ENCODE measurements at regions not wholly inside any gene's neighbourhood (a gene's known extent, or its start where the extent isn't known, plus 50 kb on each side); places are given as distances from the start of the nearest gene placed in this dataset.

DNA sequence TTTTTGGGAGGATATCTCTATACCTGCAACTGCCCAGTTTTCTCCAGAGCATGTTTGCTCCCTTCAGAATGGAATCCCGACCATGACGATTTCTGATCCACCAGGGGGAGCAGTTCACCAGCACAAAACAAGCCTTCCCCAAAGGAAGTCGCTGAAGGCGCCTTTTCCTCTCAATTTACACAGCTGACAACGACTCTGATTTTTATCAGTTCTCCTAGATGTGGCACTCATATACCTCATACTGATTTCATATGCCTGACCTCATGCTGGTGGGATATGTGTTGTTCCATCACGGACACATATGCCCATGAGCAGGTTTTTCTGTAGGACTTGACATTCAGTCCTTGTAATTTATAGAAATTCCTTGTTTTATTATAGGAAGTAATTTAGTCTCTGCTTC lies 1028.2 kb downstream of the MCTP2 start:
- H3K9me3 ChIP-seq = peaks cover 2% of the 10 kb centered on the region; the same call in 1 of the 2 replicates
- H3K36me3 ChIP-seq = no peaks in the 10 kb centered on the region
- H3K27me3 ChIP-seq = no peaks in the 10 kb centered on the region
- peak; percentile 59 for DNase-seq
- no peak overlapping the region for H3K4me3 ChIP-seq

DNA sequence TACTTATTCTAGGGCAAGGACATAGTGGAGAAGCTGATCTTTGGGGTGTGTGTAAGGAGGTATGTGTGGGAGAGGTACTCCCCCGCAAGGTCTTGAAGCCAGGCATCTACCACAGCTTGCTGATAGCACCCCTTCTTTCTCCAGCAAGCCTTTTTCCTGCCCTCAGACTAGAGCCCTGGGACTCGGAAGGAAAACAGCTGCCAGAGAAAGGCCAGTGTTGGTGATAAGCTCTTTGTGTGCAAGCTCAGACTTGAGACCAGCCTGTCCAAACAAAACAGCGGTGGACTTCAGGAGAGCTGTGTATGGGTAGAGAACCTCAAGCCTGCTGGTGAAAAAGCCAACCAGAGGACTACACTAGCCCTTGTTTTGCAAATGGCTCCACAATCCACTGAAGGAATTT lies 1028.6 kb downstream of the MCTP2 start:
- Histone ChIP-seq H3K4me3 (no peak overlapping the region), H3K27me3 (no peaks in the 10 kb centered on the region), H3K36me3 (no peaks in the 10 kb centered on the region), H3K9me3 (peaks cover under 1% of the 10 kb centered on the region; the same call in 1 of the 2 replicates)
- DNase-seq = no peak

DNA sequence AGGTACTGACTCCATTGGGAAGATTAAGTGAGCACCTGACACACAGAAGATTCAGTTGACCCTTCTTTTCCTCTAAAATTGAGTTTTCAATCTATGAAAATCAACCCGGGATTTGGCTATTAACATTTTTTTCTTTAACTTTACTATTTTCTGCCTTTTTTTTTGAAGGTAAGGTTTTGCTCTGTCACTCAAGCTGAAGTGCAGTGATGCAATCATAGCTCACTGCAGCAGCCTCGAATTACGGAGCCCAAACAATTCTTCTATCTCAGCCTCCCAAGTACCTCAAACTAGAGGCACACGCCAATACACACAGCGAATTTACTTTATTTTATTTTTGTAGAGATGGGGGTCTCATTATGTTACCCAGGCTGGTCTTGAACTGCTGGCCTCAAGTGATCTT lies 1029.5 kb downstream of the MCTP2 start:
- no peaks in the 10 kb centered on the region for H3K9me3 ChIP-seq
- no peaks in the 10 kb centered on the region for H3K27me3 ChIP-seq
- no peaks in the 10 kb centered on the region for H3K36me3 ChIP-seq
- no peak overlapping the region for H3K4me3 ChIP-seq
- no peak for DNase-seq

DNA sequence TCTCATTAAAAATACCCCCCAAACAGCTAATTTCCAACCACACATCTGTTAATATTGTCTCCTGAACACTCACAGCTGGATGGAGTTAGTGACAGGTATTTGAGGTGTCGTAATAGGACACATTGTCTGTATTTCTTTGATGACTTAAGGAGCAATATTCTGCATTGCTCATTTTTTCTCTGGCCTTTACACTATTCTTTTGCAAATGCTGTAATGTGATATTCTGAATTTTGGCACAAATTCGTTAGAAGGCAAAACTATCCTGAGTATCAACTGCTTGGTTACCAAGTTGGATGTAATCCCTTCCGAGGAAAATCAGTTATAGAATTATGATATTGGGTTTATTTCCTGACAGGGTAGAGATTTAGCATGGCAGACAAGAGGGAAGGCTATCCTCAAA lies 1030.2 kb downstream of the MCTP2 start:
- Histone ChIP-seq H3K4me3 (no peak overlapping the region), H3K9me3 (no peaks in the 10 kb centered on the region), H3K36me3 (no peaks in the 10 kb centered on the region), H3K27me3 (no peaks in the 10 kb centered on the region)
- DNase-seq = no peak

DNA sequence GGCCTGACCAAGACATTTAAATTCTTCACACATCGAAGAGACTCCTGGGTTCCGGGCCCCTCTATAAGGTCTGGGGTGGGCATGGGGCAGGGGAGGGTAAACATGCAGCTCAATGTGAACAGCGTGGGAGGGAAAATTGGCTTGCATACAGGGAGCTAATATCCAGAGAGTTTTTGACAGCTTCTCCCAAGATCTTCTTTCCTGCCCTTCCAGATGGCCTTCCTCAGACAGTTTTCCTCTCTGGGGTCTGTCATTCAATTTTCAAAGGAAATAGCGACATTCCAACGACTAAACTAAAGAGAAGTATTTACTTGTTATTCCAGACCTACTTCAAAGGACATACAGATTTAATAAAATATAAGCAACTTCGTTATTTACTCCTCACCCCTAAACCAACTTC lies 1030.6 kb downstream of the MCTP2 start:
- Histone ChIP-seq H3K27me3 (no peaks in the 10 kb centered on the region), H3K36me3 (no peaks in the 10 kb centered on the region), H3K4me3 (no peak overlapping the region), H3K9me3 (no peaks in the 10 kb centered on the region)
- no peak for DNase-seq

DNA sequence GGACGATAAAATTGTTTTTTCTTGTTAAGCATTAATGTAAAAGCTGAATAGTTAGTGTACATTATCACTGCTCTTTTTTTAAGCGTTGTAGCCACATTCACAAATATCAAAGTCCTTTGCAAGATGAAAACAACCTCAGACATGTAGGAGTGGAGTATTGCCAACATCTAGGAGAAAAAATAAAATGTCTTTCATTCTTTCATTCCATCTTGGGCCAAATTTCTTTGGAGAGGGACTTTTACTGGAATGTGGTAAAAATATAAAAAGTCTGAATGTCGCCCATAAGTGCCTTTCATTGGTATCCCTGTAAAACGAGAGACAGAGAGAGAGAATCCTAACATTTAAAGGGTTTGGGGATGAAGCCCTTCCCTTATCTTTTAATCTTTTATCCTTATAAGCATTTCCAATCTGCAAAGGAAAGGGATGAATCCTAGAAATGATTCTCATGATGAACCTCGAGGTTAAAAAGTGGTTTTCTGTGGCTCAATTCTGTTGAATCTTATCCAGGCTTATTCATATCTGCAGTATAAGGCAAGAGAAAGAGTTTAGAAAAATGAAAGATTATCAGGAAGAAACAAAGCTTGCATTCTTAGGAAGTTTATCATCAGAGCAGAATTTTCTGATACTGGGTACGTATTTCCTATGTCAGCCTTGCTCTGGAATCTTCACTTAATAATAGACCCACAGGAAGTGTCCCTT lies 1031.7 kb downstream of the MCTP2 start:
- no peak for DNase-seq

DNA sequence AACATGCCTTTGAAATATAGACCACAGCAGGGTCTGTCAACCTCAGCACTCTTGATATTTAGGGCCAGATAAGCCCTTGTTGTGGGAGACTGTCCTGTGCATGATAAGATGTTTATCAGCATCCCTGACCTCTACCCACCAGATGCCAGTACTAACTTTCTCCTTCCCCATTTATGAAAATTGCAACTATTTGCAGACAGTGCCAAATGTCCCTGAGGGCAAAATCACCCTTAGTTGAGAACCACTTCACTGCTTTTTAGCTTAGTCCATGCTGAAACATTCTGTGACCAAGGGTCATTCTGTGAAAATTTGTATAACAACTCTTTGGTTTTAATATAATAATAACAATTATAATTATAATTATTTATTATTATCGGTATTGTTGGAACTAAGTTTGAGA lies 1032.4 kb downstream of the MCTP2 start:
- Histone ChIP-seq H3K36me3 (no peaks in the 10 kb centered on the region), H3K9me3 (no peaks in the 10 kb centered on the region), H3K4me3 (no peak overlapping the region), H3K27me3 (no peaks in the 10 kb centered on the region)
- DNase-seq = no peak

More for the DNA sequence above, 1031.7 kb downstream of the MCTP2 start:
- H3K36me3 ChIP-seq = no peaks in the 10 kb centered on the region
- no peaks in the 10 kb centered on the region for H3K27me3 ChIP-seq
- H3K4me3 ChIP-seq = no peak overlapping the region
- no peaks in the 10 kb centered on the region for H3K9me3 ChIP-seq

DNA sequence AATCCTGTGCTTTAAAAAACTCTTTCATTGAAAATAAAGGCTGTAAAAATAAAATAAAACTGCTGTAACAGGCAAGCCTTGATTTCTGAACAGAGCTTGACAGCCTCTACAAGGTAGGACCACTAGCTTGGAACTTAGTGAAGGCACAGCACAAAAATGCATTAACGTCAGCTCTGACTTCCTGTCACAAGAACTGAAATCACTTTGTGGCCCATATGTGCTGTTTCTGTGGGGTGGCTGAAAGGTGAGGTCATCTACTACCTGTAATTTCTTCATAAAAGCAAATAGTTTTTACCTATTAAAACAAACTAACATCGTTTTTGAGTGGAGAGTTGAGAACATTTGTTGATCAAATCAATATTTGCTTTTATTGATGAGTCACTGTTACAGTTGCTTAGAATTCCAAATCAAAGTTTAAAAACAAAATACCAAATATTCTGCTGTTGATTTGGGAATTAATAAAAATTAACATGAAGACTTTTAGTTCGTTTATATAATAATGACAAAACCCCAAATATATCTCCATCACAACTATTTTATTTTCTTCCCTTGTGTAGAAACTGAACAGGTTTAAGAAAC lies 1034.1 kb downstream of the MCTP2 start:
- H3K27me3 ChIP-seq = no peaks in the 10 kb centered on the region
- no peaks in the 10 kb centered on the region for H3K36me3 ChIP-seq
- no peak overlapping the region for H3K4me3 ChIP-seq
- DNase-seq = no peak
- H3K9me3 ChIP-seq = no peaks in the 10 kb centered on the region

DNA sequence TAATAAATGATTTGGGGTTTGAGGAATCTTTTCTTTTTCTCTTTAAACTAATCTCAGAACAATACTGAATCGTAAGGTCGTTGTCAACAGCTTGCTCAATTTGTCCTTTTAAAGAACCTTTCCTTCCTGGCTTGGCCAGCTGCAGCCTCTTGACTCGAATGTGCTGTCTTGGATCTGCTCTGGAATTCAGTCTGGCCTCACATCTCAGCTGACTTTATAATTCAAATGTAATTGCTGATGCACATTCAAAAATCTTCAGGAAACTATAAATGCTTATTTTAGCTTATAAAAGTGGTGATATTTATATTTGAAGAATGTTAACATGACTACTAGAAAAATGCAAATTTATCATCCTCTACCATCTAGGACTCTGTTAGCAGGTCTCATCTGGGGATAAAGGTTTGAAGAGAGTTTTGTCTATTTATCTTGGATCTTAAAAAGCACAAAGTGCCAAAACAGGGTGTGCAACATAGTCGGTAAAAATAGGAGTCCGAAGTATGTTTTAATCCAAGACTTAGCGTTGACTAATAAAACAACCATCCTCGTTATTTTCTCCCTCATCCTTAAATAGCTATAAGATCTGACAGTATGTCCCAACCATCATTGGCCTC lies 1035.2 kb downstream of the MCTP2 start:
- Histone ChIP-seq H3K27me3 (no peaks in the 10 kb centered on the region), H3K36me3 (no peaks in the 10 kb centered on the region), H3K4me3 (no peak overlapping the region), H3K9me3 (no peaks in the 10 kb centered on the region)
- peak; percentile 26 for DNase-seq

DNA sequence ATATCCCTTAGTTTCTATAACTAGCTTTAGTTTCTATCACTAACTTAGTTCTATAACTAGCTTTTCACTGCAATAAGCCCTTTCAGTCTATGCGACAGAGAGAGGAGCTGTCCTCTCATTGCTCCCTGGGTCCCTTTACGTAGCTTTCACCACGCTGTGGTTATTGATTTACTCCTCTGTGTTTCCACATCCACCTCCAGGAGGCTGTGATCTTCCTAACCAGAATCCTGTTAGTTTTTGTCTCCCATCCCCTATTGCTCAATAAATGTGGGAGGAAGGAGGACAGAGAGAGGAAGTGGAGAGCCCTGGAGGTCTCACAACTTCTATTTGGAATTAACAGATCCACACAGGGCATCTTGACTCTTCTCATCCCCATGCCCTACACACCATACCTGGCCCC lies 1036.1 kb downstream of the MCTP2 start:
- Histone ChIP-seq H3K36me3 (no peaks in the 10 kb centered on the region), H3K27me3 (no peaks in the 10 kb centered on the region), H3K4me3 (no peak overlapping the region), H3K9me3 (no peaks in the 10 kb centered on the region)
- no peak for DNase-seq

DNA sequence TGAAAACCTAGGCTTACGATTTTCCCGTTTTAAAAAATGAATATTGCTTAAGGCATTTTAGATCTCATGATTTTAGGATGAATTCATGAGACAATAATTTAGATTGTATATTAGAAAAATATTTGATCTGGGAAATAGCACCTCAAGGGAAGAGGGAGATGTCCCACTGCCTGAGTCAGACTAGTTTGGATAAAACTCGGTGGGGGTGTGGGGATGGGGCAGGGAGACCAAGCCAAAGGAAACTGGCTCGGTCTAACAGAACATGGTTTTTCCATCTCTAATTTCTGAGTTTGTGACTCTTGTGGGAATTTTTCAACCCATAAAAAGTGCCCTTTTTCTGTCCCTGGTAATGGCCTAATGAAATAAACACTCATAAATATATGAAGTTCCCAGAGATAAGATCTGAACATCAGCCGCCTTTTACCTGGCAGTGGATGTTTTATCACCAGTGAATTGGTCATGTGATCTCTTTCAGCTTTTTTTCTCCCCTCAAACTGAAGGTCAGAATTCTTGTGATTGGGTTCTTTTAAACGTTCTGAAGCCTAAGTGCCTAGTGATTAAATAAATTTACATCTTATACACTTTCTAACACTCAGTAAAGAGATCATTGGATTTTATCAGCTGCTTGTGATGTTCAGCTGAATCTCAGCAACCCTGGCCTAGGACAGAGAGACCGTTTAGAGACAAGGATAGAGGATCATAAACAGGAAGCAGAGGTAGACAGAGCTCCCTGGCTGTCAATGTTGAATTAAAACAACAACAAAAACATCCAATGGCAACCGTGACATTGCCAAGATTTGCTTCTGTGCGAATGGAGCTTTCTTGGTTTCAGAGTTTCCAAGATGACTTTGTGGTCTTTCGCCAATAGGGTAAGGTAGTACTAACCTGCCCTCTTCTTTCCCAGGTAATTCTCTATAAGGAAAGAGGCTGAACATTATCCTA lies 1038.2 kb downstream of the MCTP2 start:
- Histone ChIP-seq H3K9me3 (no peaks in the 10 kb centered on the region), H3K36me3 (no peaks in the 10 kb centered on the region), H3K4me3 (no peak overlapping the region), H3K27me3 (no peaks in the 10 kb centered on the region)
- peak; percentile 35 for DNase-seq

DNA sequence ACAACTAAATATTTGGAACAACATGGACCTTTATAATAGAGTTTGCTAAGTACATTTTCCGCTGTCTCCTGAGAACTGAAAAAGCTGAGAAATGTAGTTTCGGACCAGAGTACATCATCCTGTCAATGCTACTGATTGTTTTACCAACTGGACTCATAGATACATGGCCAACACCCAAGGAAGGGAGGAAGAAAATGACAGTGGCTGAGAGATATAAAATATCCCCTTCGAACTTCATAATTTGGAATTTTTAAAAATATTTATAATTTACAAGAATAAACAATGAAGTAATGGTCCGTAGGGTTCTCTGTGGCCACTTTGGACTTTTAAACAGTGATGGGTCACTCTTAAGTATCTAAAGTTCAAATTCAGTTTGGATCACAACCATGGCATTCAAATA lies 1042.7 kb downstream of the MCTP2 start:
- Histone ChIP-seq H3K36me3 (no peaks in the 10 kb centered on the region), H3K4me3 (no peak overlapping the region), H3K27me3 (no peaks in the 10 kb centered on the region), H3K9me3 (no peaks in the 10 kb centered on the region)
- DNase-seq = no peak

DNA sequence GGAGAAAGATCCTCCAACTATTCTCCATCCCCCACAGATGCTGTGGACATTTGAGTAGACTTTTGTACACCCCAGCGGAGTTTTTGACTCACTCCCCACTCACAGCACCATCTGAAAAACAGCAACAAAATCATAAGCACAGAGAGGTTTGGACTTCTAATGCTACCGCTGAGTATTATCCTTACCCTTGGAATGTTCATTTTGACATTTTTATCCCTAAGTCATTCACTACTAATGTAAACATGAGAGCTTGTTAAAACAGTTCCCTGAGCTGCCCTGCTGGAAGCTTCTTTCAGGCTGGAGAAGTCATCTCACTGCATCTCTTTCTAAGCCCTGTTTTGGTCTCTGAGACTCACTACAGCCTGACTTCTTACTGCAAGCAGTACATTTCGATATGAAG lies 1045.9 kb downstream of the MCTP2 start:
- no peaks in the 10 kb centered on the region for H3K9me3 ChIP-seq
- no peak overlapping the region for H3K4me3 ChIP-seq
- DNase-seq = peak; percentile 73
- no peaks in the 10 kb centered on the region for H3K27me3 ChIP-seq
- H3K36me3 ChIP-seq = no peaks in the 10 kb centered on the region

DNA sequence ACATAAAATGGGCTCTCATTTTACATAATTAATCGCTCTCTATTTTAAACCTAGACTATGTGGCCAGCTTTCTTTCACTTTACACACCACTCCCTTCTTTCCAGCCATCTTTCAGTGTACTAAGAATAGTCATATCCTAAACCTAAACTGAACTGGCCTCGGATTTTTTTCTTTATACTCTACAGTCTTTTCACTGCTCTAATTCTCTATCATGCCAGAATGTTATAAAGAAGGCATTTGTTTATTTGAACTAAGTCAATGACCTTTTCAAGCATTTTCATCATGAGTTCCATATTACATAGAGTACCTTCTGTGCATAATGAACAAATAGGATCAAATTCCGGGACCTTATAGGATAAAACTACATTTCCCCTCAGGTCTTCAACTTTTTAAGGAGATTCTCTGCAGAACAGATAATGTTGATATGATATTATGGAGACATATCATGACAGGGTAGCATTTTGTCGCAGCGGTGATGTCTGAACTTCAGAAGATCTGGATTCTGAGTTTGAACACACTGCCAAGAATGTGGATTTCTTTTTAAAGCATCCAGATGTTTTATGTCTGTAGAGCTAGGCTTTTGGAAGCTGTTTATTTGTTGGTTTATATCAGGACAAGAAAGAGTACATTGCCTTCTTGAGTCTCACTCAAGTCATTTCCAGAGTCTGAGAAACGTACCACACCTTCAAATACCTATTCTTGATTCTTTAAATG lies 1047.3 kb downstream of the MCTP2 start:
- DNase-seq = no peak

DNA sequence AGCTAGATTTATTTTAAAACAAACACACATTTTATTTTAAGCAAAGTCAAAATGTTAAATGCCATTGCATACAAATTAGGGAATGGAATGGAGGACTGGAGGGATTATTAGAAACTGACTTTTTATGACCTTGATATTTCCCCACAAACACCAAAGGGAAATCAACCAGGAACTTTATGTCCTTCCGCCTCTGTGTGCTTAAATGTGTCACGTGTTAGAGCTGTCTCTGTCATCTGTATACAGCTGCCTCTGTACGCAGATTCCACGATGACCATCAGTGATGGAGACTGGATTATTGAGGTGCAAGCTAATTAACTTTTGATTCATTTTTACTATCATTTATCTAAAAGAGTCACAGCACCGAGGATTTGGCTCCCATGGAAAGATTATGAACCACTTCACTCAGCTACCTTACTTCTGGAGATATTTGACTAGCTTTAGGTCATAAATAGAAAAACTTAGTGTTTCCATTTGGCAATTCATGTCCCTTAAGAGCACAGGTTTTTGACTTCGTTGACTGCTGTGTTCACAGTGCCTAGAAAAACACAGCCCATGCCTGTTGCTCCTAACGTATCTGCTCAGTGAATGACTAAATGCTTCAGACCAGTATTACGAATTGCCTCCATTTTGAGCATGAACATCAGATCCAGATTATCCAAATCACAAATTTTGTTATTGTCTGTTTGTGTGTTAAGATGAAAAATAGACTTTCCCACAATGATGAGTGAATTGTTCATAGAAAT lies 1048.1 kb downstream of the MCTP2 start:
- Histone ChIP-seq H3K4me3 (no peak overlapping the region), H3K36me3 (no peaks in the 10 kb centered on the region), H3K27me3 (no peaks in the 10 kb centered on the region), H3K9me3 (no peaks in the 10 kb centered on the region)
- no peak for DNase-seq

More for the DNA sequence above, 1047.3 kb downstream of the MCTP2 start:
- H3K36me3 ChIP-seq = no peaks in the 10 kb centered on the region
- H3K4me3 ChIP-seq = no peak overlapping the region
- H3K9me3 ChIP-seq = no peaks in the 10 kb centered on the region
- H3K27me3 ChIP-seq = no peaks in the 10 kb centered on the region

DNA sequence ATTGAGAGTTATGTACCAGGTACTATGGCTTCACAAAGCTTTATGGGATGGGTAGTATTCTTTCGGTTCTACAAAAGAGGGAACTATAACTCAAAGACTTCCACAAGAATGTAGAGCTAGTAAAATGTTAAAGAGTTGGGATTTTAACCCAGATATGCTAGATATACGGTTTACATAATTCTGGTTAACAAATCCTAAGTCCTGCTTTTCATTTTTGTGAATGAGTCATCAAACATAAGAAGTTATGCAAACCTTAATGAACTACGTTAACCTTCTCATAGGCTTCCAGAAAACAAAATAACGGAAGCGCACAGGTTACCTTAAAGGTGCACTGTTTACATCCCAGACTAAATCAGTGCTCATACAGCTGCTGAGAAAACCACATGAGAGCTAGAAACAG lies 1049.3 kb downstream of the MCTP2 start:
- no peaks in the 10 kb centered on the region for H3K36me3 ChIP-seq
- DNase-seq = no peak
- no peak overlapping the region for H3K4me3 ChIP-seq

More for the DNA sequence above, 1049.3 kb downstream of the MCTP2 start:
- no peaks in the 10 kb centered on the region for H3K27me3 ChIP-seq
- H3K9me3 ChIP-seq = no peaks in the 10 kb centered on the region
